ENCODE measurements at regions not wholly inside any gene's neighbourhood (a gene's known extent, or its start where the extent isn't known, plus 50 kb on each side); places are given as distances from the start of the nearest gene placed in this dataset.

GRCh38 chr5:156164306-156164705 lies 162.7 kb upstream of the SGCD start:
- no peak for TF ChIP-seq CTCF (conservative IDR thresholded peaks at IDR 0.05)
- no peak overlapping the region for H3K27ac ChIP-seq

- no peak for TF ChIP-seq CTCF (conservative IDR thresholded peaks at IDR 0.05)
- no peak overlapping the region for H3K27ac ChIP-seq
Observed at GRCh38 chr5:156169495-156169894, 157.5 kb upstream of the SGCD start.

- no peak for TF ChIP-seq CTCF (conservative IDR thresholded peaks at IDR 0.05)
- H3K27ac ChIP-seq, result no peak overlapping the region
Observed at GRCh38 chr5:156170351-156170961, 156.5 kb upstream of the SGCD start.

GRCh38 chr5:156174225-156174624 lies 152.7 kb upstream of the SGCD start:
- no peak for TF ChIP-seq CTCF (conservative IDR thresholded peaks at IDR 0.05)

GRCh38 chr5:156178117-156178516 lies 148.8 kb upstream of the SGCD start:
- no peak overlapping the region for H3K27ac ChIP-seq
- TF ChIP-seq CTCF (conservative IDR thresholded peaks at IDR 0.05), result no peak

More at GRCh38 chr5:156174225-156174624, 152.7 kb upstream of the SGCD start:
- H3K27ac ChIP-seq, result no peak overlapping the region

GRCh38 chr5:156181656-156182055 lies 145.3 kb upstream of the SGCD start:
- TF ChIP-seq CTCF (conservative IDR thresholded peaks at IDR 0.05), result no peak
- no peak overlapping the region for H3K27ac ChIP-seq

- no peak for TF ChIP-seq CTCF (conservative IDR thresholded peaks at IDR 0.05)
- H3K27ac ChIP-seq, result no peak overlapping the region
Observed at GRCh38 chr5:156182174-156182967, 144.6 kb upstream of the SGCD start.
